NCI-H1105 (cell line): ENCODE measurements at regions not wholly inside any gene's neighbourhood (a gene's known extent, or its start where the extent isn't known, plus 50 kb on each side); places are given as distances from the start of the nearest gene placed in this dataset.
"Not testable (repeated sequence)": the region's sequence is repeated elsewhere in the genome, so short reads cannot be mapped to it uniquely, and the experiment has no call there.

Experiments used
- DNase-seq: peaks from one replicate; lab custom pipeline; 2025; lab: John Stamatoyannopoulos, UW

GRCh38 chr17:52892334-52892733 is 733.8 kb upstream of the CA10 start:
- no peak for DNase-seq

DNA sequence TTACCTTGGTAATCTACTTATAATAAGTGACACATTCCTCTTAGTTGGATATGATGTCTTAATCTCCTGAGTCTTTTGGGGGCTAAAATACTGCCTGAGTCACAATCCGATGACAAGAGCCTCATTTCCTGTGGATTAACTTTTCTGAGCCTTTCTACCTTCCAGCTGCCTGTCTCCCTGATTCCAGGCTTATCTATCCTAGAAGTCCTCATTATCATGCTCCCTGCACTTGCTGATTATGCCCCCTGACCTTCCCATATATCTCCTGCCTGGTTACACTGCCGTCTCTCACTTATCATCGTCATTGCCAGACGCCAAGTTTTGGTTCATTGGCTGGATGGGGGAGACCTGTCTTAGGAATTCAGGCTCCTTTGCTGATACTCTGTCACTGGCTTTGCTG is 727.4 kb upstream of the CA10 start:
- no peak for DNase-seq

DNA sequence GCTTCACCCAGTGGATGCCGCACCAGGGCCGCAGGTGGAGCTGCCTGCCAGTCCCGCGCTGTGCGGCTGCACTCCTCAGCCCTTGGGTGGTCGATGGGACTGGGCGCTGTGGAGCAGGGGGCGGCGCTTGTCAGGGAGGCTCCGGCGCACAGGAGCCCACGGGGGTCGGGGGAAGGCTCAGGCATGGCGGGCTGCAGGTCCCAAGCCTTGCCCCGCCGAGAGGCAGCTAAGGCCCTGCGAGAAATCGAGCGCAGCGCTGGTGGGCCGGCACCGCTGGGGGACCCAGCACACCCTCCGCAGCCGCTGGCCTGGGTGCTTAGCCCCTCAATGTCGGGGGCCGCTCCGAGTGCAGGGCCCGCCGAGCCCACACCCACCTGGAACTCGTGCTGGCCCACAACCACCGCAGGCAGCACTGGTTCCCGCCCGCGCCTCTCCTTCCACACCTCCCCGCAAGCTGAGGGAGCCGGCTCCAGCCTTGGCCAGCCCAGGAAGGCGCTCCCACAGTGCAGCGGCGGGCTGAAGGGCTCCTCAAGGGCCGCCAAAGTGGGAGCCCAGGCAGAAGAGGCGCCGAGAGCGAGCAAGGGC is 725.5 kb upstream of the CA10 start:
- not testable (repeated sequence) for DNase-seq

DNA sequence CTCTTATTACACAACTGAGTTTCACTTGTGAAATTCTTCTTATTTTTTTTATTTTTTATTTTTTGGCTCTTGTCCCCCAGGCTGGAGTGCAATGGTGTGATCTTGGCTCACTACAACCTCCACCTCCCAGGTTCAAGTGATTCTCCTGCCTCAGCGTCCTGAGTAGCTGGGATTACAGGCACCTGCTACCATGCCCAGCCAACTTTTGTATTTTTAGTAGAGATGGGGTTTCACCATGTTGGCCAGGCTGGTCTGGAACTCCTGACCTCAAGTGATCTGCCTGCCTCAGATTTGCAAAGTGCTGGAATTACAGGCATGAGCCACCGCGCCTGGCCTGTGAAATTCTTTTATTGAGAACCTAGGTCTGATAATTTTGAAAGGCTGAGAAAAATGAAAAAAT is 688.3 kb upstream of the CA10 start:
- not testable (repeated sequence) for DNase-seq

- DNase-seq = no peak
Measured at GRCh38 chr17:52841971-52842370, 683.5 kb upstream of the CA10 start.

DNA sequence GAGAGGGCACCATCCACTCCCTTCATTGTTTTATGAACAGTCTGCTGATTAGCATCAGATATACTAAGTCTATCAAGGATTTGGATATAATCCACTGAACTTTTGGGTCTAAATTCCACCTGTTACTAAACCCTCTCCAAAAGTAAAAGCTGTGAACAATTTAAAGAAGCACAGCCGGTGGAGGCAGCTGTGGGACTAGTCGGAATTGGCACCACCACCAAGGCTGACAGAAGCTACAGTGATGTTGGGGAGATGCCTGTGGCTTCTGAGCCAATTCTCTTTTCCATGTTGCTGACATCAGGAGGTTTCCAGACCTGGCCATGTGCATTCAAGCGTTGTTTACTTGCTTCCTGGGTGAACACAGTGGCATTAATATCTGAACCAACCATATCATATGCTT is 679.0 kb upstream of the CA10 start:
- DNase-seq = no peak

- DNase-seq = no peak
Measured at GRCh38 chr17:52831536-52831935, 673.0 kb upstream of the CA10 start.

GRCh38 chr17:52828621-52829020 is 670.1 kb upstream of the CA10 start:
- DNase-seq = no peak

- no peak for DNase-seq
Measured at GRCh38 chr17:52827526-52827925, 669.0 kb upstream of the CA10 start.

GRCh38 chr17:52824542-52824941 is 666.0 kb upstream of the CA10 start:
- DNase-seq = no peak

- DNase-seq = no peak
Measured at GRCh38 chr17:52823155-52823554, 664.6 kb upstream of the CA10 start.

DNA sequence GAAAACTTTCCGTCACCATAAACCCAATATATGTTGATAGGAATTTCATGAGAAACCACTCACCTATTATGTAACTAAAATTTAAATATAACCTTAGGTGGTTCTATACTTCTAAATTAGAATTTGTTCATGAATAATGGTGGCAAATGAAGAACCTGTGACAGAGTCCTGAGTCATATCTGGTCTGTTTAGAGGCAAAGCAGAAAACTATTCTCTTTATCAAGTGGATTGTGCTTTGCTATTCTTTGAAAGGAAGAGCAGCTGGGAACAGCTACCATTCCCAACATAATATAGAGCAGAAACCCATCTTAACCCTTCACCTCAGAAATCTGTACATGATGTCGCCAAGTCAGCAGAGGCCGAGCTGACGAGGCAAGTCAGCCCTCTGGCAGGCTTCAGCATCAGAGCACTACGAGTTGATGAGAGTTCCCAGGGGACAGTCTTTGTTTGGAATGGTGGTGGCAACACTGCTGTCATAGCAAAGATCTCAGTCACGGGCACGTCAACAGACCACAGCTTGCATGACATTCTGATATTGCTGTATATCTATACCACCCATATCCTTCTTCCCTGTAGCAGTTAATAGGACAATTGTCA is 631.9 kb upstream of the CA10 start:
- DNase-seq = no peak

GRCh38 chr17:52789829-52790228 is 631.3 kb upstream of the CA10 start:
- no peak for DNase-seq

- no peak for DNase-seq
Measured at GRCh38 chr17:52776234-52776633, 617.7 kb upstream of the CA10 start.

GRCh38 chr17:52762794-52763167 is 604.3 kb upstream of the CA10 start:
- no peak for DNase-seq

DNA sequence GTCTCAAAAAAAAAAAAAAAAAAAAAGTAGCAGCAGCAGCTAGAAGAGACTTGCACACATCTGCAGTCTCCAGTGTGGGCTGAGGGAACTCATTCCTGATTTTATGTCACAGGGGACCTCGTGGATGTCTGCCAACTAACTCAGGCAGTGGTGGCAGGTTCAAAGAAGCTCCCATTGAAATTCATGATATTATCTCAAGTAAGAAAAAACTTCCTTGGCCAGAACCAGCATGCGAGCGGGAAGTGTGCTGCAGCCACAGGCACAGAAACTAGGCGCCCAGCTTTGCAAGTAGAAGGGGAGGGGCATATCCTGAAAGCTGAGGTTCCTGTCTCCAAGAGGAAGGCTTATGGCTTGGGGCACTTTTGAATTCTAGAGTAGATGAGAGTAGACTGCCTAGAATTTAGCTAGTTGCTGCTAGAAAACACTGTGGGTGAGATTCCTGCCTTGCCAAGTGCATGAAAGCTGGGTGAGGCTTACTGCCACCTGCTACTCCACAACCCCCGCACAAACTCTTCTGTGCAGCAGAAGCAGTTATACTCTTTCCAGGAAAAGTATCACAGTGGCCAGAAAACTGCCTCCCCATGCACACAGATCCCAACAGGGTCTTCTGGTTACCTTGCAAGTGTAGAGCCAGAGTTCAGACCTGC is 603.8 kb upstream of the CA10 start:
- DNase-seq = no peak

DNA sequence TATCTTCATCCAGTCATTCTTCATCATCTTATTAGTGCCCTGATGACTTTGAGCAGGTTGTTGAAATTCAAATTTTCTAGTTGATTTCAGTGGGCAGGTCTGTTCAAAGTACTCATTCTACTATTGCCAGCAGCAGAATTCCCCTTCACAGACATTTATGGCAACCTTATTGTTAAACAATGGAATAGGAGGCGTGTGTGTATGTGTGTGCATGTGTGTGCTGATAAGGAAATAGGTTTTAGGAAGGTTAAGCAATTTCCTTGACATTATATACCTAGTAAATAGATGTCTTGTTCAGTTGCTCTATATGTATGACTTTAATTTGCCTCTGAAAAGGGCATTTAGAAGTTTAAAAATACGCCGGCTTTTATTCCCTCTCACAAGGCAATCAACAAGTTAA is 601.4 kb upstream of the CA10 start:
- no peak for DNase-seq

- DNase-seq = no peak
Measured at GRCh38 chr17:52758481-52758880, 600.0 kb upstream of the CA10 start.

- DNase-seq = no peak
Measured at GRCh38 chr17:52756746-52757145, 598.2 kb upstream of the CA10 start.

- DNase-seq = no peak
Measured at GRCh38 chr17:52754838-52755237, 596.3 kb upstream of the CA10 start.

GRCh38 chr17:52751051-52751450 is 592.5 kb upstream of the CA10 start:
- DNase-seq = no peak

- no peak for DNase-seq
Measured at GRCh38 chr17:52744179-52744578, 585.7 kb upstream of the CA10 start.

- DNase-seq = no peak
Measured at GRCh38 chr17:52740006-52740405, 581.5 kb upstream of the CA10 start.

DNA sequence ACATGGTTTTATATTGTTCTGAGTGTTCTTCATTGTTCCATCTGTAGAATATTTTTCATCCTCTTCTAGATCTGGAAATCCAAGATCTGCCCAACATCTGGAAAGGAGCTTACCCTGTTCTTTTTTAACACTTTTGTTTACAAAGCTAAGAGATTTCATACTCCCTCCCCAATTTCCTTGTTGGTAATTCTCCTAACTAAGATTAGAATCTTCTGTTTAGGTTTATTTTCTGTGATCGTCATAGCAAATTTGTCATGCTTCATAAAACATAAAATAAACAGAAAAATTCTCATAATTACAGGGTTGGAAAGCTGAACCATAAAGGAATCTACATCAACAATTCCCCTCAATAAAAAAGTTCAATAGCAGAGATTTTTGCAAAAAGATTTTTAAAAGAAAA is 580.3 kb upstream of the CA10 start:
- DNase-seq = no peak
